Neural cell (in vitro differentiated cells): ENCODE measurements at regions not wholly inside any gene's neighbourhood (a gene's known extent, or its start where the extent isn't known, plus 50 kb on each side); places are given as distances from the start of the nearest gene placed in this dataset.

ENCODE experiments used
- H2AFZ ChIP-seq: fragments of 200-600, 300-800 bp; sonication (generic), shearing (Covaris generic); 2 replicates; pipeline ENCODE4 v1.6.0; 2014; ENCODE audit warnings: low read depth, mild to moderate bottlenecking, antibody characterized with exemption, low read length, moderate library complexity
- H3F3A ChIP-seq: fragments of 200-600 bp; shearing (Covaris generic); 2 replicates; pipeline ENCODE4 v1.6.1; 2016; ENCODE audit warnings: mild to moderate bottlenecking, moderate library complexity, mixed read lengths, antibody characterized with exemption, low read length; ENCODE audit not compliant: insufficient read depth, poor library complexity, severe bottlenecking
- H3K27ac ChIP-seq: fragments of 200-600, 300-800 bp; sonication (generic), shearing (Covaris generic); 2 replicates; pipeline ENCODE4 v1.5.1; 2014; ENCODE audit warnings: mild to moderate bottlenecking, low read length, moderate library complexity
- H3K27me3 ChIP-seq: fragments of 300-800, 200-600 bp; sonication (generic), shearing (Covaris generic); 2 replicates; pipeline ENCODE4 v1.6.0; 2014; ENCODE audit warnings: mild to moderate bottlenecking, low read depth, low read length, moderate library complexity; ENCODE audit not compliant: insufficient read depth
- H3K36me3 ChIP-seq: fragments of 300-800, 200-600 bp; sonication (generic), shearing (Covaris generic); 2 replicates; pipeline ENCODE4 v1.5.1; 2014; ENCODE audit warnings: mild to moderate bottlenecking, antibody characterized with exemption, low read length, moderate library complexity; ENCODE audit not compliant: insufficient read depth
- H3K4me2 ChIP-seq: fragments of 300-800, 200-600 bp; sonication (generic), shearing (Covaris generic); 2 replicates; pipeline ENCODE4 v1.6.0; 2014; ENCODE audit warnings: mild to moderate bottlenecking, low read length
- H3K4me3 ChIP-seq: fragments of 300-800, 200-600 bp; sonication (generic), shearing (Covaris generic); 2 replicates; pipeline ENCODE4 v1.5.1; 2014; ENCODE audit warnings: mild to moderate bottlenecking, low read length, moderate library complexity
- H3K79me2 ChIP-seq: fragments of 200-600 bp; shearing (Covaris generic); replicated peaks from 2 replicates; pipeline ENCODE4 v1.6.0; 2014; ENCODE audit warnings: mild to moderate bottlenecking, low read length, moderate library complexity; ENCODE audit not compliant: insufficient read depth
- H3K9ac ChIP-seq: fragments of 300-800, 200-600 bp; sonication (generic), shearing (Covaris generic); 2 replicates; pipeline ENCODE4 v1.6.1; 2016; ENCODE audit warnings: mild to moderate bottlenecking, low read length, mixed read lengths
- H3K9me2 ChIP-seq: fragments of 200-600 bp; shearing (Covaris generic); 2 replicates; pipeline ENCODE4 v1.6.1; 2016; ENCODE audit warnings: mild to moderate bottlenecking, low read length, mixed read lengths; ENCODE audit not compliant: insufficient read depth
- H3K9me3 ChIP-seq: fragments of 200-600, 300-800 bp; sonication (generic), shearing (Covaris generic); 2 replicates; pipeline ENCODE4 v1.6.1; 2016; ENCODE audit warnings: mild to moderate bottlenecking, mixed run types, low read length, moderate library complexity, mixed read lengths
- H4K20me1 ChIP-seq: fragments of 200-600 bp; shearing (Covaris generic); 2 replicates; pipeline ENCODE4 v1.6.1; 2016; ENCODE audit warnings: mild to moderate bottlenecking, mixed run types; ENCODE audit not compliant: insufficient read depth
- EP300 ChIP-seq: fragments of 450-650 bp; conservative IDR thresholded peaks from 2 replicates; pipeline ENCODE4 v1.6.1; 2014; ENCODE audit warnings: antibody characterized with exemption, mild to moderate bottlenecking, moderate library complexity; ENCODE audit not compliant: poor library complexity, severe bottlenecking
- EZH2 ChIP-seq: fragments of 200-600, 300-800 bp; shearing (Covaris generic), sonication (generic); IDR thresholded peaks from 2 replicates; pipeline ENCODE4 v1.6.1; 2014; ENCODE audit warnings: antibody characterized with exemption, low read length, borderline replicate concordance, mild to moderate bottlenecking; ENCODE audit not compliant: insufficient read depth, poor library complexity, severe bottlenecking
- MXI1 ChIP-seq: fragments of 450-650 bp; conservative IDR thresholded peaks from 2 replicates; pipeline ENCODE4 v1.6.1; 2014; ENCODE audit warnings: antibody characterized with exemption, mild to moderate bottlenecking; ENCODE audit not compliant: poor library complexity, severe bottlenecking
- POLR2AphosphoS5 ChIP-seq: IDR thresholded peaks from 2 replicates; pipeline ENCODE4 v1.6.1; 2012
- RAD21 ChIP-seq: fragments of 450-650 bp; conservative IDR thresholded peaks from 2 replicates; pipeline ENCODE4 v1.6.1; 2014; ENCODE audit warnings: antibody characterized with exemption, mild to moderate bottlenecking, moderate library complexity
- SMC3 ChIP-seq: fragments of 450-650 bp; conservative IDR thresholded peaks from 2 replicates; pipeline ENCODE4 v1.6.1; 2014; ENCODE audit warnings: antibody characterized with exemption, mild to moderate bottlenecking, moderate library complexity; ENCODE audit not compliant: poor library complexity
- TAF1 ChIP-seq: IDR thresholded peaks from 2 replicates; pipeline ENCODE4 v1.6.1; 2012; ENCODE audit warnings: low read depth
- TF ChIP-seq, protein P1 (sequence below): fragments of 450-650 bp; IDR thresholded peaks from 2 replicates; pipeline ENCODE4 v1.5.1; 2014; ENCODE audit warnings: antibody characterized with exemption, mild to moderate bottlenecking, moderate library complexity; ENCODE audit not compliant: poor library complexity, severe bottlenecking
- TF ChIP-seq, protein P2 (sequence below): IDR thresholded peaks from 2 replicates; pipeline ENCODE4 v1.6.1; 2012; ENCODE audit warnings: borderline replicate concordance

DNA sequence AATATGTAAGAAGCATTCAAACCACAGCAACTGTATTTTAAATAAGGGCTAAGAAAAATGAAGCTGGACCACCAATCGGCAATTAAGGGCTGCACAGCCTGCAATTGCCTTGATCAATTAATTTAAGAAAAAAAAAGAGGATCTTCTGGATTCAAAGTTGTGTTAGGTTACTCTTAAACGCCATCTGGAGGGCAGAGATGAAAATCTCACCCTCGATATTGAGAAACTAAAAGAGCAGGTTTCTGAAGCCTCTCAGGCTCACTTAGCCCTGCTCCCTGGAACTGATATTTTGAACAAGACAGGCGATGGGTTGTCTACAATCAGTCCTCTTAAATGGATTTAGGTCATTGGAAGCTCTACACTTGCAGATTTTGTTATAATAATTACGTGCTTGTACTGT lies 579.4 kb downstream of the GRXCR1 start:
- H4K20me1 ChIP-seq: no peaks in the 10 kb centered on the region
- H3K4me3 ChIP-seq: no peak overlapping the region
- no peaks in the 10 kb centered on the region for H3K9me3 ChIP-seq
- no peaks in the 10 kb centered on the region for H3K36me3 ChIP-seq
- H3K27ac ChIP-seq: no peak overlapping the region
- no peaks in the 10 kb centered on the region for H3K79me2 ChIP-seq
- no peak overlapping the region for H3K9ac ChIP-seq
- TF ChIP-seq POLR2AphosphoS5 (no peak), EZH2 (no peak), EP300 (no peak), TAF1 (no peak), RAD21 (no peak), SMC3 (no peak), MXI1 (no peak)
- TF ChIP-seq, protein P1, sequence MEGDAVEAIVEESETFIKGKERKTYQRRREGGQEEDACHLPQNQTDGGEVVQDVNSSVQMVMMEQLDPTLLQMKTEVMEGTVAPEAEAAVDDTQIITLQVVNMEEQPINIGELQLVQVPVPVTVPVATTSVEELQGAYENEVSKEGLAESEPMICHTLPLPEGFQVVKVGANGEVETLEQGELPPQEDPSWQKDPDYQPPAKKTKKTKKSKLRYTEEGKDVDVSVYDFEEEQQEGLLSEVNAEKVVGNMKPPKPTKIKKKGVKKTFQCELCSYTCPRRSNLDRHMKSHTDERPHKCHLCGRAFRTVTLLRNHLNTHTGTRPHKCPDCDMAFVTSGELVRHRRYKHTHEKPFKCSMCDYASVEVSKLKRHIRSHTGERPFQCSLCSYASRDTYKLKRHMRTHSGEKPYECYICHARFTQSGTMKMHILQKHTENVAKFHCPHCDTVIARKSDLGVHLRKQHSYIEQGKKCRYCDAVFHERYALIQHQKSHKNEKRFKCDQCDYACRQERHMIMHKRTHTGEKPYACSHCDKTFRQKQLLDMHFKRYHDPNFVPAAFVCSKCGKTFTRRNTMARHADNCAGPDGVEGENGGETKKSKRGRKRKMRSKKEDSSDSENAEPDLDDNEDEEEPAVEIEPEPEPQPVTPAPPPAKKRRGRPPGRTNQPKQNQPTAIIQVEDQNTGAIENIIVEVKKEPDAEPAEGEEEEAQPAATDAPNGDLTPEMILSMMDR: no peak
- TF ChIP-seq, protein P2, sequence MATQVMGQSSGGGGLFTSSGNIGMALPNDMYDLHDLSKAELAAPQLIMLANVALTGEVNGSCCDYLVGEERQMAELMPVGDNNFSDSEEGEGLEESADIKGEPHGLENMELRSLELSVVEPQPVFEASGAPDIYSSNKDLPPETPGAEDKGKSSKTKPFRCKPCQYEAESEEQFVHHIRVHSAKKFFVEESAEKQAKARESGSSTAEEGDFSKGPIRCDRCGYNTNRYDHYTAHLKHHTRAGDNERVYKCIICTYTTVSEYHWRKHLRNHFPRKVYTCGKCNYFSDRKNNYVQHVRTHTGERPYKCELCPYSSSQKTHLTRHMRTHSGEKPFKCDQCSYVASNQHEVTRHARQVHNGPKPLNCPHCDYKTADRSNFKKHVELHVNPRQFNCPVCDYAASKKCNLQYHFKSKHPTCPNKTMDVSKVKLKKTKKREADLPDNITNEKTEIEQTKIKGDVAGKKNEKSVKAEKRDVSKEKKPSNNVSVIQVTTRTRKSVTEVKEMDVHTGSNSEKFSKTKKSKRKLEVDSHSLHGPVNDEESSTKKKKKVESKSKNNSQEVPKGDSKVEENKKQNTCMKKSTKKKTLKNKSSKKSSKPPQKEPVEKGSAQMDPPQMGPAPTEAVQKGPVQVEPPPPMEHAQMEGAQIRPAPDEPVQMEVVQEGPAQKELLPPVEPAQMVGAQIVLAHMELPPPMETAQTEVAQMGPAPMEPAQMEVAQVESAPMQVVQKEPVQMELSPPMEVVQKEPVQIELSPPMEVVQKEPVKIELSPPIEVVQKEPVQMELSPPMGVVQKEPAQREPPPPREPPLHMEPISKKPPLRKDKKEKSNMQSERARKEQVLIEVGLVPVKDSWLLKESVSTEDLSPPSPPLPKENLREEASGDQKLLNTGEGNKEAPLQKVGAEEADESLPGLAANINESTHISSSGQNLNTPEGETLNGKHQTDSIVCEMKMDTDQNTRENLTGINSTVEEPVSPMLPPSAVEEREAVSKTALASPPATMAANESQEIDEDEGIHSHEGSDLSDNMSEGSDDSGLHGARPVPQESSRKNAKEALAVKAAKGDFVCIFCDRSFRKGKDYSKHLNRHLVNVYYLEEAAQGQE: no peak
- no peak overlapping the region for H2AFZ ChIP-seq
- H3K27me3 ChIP-seq: no peaks in the 10 kb centered on the region
- H3K9me2 ChIP-seq: no peaks in the 10 kb centered on the region
- no peaks in the 10 kb centered on the region for H3F3A ChIP-seq
- no peak overlapping the region for H3K4me2 ChIP-seq

DNA sequence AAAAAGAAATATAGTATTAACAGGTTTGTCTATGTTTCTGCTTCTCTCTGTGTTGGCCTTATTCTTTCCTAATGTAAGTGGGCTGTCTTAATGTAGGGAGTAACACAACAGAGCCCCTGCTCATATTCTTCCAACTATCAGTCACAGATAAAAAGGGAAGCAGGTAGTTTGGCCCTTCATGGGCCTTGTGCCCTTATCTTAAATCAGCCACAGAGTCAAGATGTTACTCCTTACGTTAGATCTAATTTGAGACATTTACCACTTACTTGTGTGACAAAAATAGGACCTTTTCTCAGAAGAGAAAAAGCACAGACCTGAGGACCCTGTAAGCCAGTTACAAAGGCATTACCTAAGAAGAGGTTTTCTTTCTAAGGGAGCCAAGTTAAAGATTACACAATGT lies 589.0 kb downstream of the GRXCR1 start:
- no peak overlapping the region for H3K27ac ChIP-seq
- no peaks in the 10 kb centered on the region for H3K9me2 ChIP-seq
- H3K9ac ChIP-seq: no peak overlapping the region
- H2AFZ ChIP-seq: no peak overlapping the region
- no peaks in the 10 kb centered on the region for H4K20me1 ChIP-seq
- H3K4me2 ChIP-seq: no peak overlapping the region
- no peaks in the 10 kb centered on the region for H3K36me3 ChIP-seq
- TF ChIP-seq, protein P1: no peak
- TF ChIP-seq RAD21 (no peak), EP300 (no peak)
- TF ChIP-seq, protein P2: no peak
- H3K9me3 ChIP-seq: no peaks in the 10 kb centered on the region
- H3K4me3 ChIP-seq: no peak overlapping the region
- no peaks in the 10 kb centered on the region for H3K79me2 ChIP-seq
- H3F3A ChIP-seq: no peaks in the 10 kb centered on the region
- no peaks in the 10 kb centered on the region for H3K27me3 ChIP-seq
